A673 (cell line): ENCODE measurements at regions not wholly inside any gene's neighbourhood (a gene's known extent, or its start where the extent isn't known, plus 50 kb on each side); places are given as distances from the start of the nearest gene placed in this dataset.

ENCODE experiments used
- BruUV-seq: library from RNA; stranded (reverse); fragments of 400-500 nt; replicated peaks from 2 replicates; lab custom pipeline; 2021; lab: Mats Ljungman, UMichigan
- CTCF ChIA-PET: fragments of 300-600 bp; sonication (Branson Sonifier 250); formaldehyde crosslinking; loops from one replicate; lab custom pipeline; 2022; ENCODE audit warnings: antibody characterized with exemption; lab: Charles Lee
- POLR2A ChIA-PET: fragments of 300-600 bp; sonication (Branson Sonifier 250); formaldehyde crosslinking; loops from one replicate; lab custom pipeline; 2022; ENCODE audit warnings: antibody characterized with exemption; ENCODE audit not compliant: low non-redundant PET; lab: Charles Lee
- DNase-seq: peaks from one replicate; pipeline ENCODE4 v3.0.0-alpha.2; 2015; ENCODE audit warnings: low spot score
- H3K27ac ChIP-seq: fragments of 200-600 bp; sonication (generic); 2 replicates; pipeline ENCODE4 v1.5.1; 2016; ENCODE audit warnings: mixed run types, low read depth, mild to moderate bottlenecking, mixed read lengths, antibody characterized with exemption, low read length; ENCODE audit not compliant: poor library complexity, severe bottlenecking
- H3K27me3 ChIP-seq: fragments of 200-600 bp; sonication (generic); replicated peaks from 2 replicates; pipeline ENCODE4 v1.6.1; 2017; ENCODE audit warnings: mixed run types, low read depth, mild to moderate bottlenecking, mixed read lengths, antibody characterized with exemption, low read length; ENCODE audit not compliant: insufficient read depth, poor library complexity
- H3K36me3 ChIP-seq: fragments of 200-600 bp; sonication (generic); 2 replicates; pipeline ENCODE4 v1.6.1; 2016; ENCODE audit warnings: mixed run types, mild to moderate bottlenecking, mixed read lengths, antibody characterized with exemption, low read length; ENCODE audit not compliant: insufficient read depth, poor library complexity, severe bottlenecking
- H3K4me1 ChIP-seq: fragments of 200-600 bp; sonication (generic); 2 replicates; pipeline ENCODE4 v1.6.1; 2017; ENCODE audit warnings: mixed run types, mild to moderate bottlenecking, mixed read lengths, antibody characterized with exemption, low read length; ENCODE audit not compliant: insufficient read depth, poor library complexity, severe bottlenecking
- H3K4me3 ChIP-seq: fragments of 200-600 bp; sonication (generic); 2 replicates; pipeline ENCODE4 v1.5.1; 2016; ENCODE audit warnings: low read depth, mixed run types, mild to moderate bottlenecking, mixed read lengths, low read length; ENCODE audit not compliant: poor library complexity, severe bottlenecking
- H3K9me3 ChIP-seq: fragments of 200-600 bp; sonication (generic); 2 replicates; pipeline ENCODE4 v1.6.1; 2016; ENCODE audit warnings: mixed run types, low read depth, mild to moderate bottlenecking, mixed read lengths, antibody characterized with exemption, low read length; ENCODE audit not compliant: poor library complexity, severe bottlenecking
- EZH2 ChIP-seq: fragments of 200-600 bp; sonication (generic); IDR thresholded peaks from 2 replicates; pipeline ENCODE4 v1.6.1; 2017; ENCODE audit warnings: borderline replicate concordance, low read depth, mild to moderate bottlenecking, mixed read lengths, antibody characterized with exemption, low read length; ENCODE audit not compliant: poor library complexity, severe bottlenecking
- intact Hi-C: fragments of 100-400 bp; cut with micrococcal nuclease; formaldehyde crosslinking; loops from one replicate; pipeline ENCODE4 v1.10.0; 2022; ENCODE audit not compliant: unreplicated experiment
- TF ChIP-seq, protein P1 (sequence below): fragments of 300-800, 200-600 bp; sonication (generic); conservative IDR thresholded peaks from 2 replicates; pipeline ENCODE4 v1.5.1; 2017; ENCODE audit warnings: low read depth, mild to moderate bottlenecking, antibody characterized with exemption, low read length, moderate library complexity, mixed read lengths

DNA sequence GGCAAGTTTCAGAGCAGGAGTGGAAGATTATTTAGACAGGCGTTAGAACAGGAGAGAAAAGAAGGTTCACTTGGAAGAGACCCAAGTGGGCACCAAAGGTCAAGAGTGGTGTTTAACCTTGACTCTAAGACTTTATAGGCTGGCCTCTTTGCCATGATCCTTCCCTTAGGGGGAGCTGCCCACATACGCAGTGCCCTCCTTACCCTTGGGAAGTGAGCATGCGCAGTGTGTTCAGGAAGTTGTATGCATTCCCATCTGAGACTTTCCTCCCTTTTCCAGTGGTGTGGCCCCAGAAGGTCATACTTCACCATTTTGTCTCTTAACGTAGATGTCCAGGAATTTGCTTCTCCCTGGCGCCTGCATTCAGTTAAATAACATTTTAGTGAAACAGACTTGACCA lies 95.8 kb downstream of the CXCL12 start:
- no TSS peak for BruUV-seq
- no peaks in the 10 kb centered on the region for H3K27me3 ChIP-seq
- TF ChIP-seq EZH2, result no peak
- TF ChIP-seq, protein P1, sequence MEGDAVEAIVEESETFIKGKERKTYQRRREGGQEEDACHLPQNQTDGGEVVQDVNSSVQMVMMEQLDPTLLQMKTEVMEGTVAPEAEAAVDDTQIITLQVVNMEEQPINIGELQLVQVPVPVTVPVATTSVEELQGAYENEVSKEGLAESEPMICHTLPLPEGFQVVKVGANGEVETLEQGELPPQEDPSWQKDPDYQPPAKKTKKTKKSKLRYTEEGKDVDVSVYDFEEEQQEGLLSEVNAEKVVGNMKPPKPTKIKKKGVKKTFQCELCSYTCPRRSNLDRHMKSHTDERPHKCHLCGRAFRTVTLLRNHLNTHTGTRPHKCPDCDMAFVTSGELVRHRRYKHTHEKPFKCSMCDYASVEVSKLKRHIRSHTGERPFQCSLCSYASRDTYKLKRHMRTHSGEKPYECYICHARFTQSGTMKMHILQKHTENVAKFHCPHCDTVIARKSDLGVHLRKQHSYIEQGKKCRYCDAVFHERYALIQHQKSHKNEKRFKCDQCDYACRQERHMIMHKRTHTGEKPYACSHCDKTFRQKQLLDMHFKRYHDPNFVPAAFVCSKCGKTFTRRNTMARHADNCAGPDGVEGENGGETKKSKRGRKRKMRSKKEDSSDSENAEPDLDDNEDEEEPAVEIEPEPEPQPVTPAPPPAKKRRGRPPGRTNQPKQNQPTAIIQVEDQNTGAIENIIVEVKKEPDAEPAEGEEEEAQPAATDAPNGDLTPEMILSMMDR, result no peak
- no peak overlapping the region for H3K27ac ChIP-seq
- H3K4me1 ChIP-seq, result no peaks in the 10 kb centered on the region
- DNase-seq, result no peak
- CTCF ChIA-PET, result no interaction called here
- no peaks in the 10 kb centered on the region for H3K9me3 ChIP-seq
- intact Hi-C loops, result no loop called here
- POLR2A ChIA-PET, result no interaction called here
- H3K36me3 ChIP-seq, result no peaks in the 10 kb centered on the region
- H3K4me3 ChIP-seq, result no peak overlapping the region

DNA sequence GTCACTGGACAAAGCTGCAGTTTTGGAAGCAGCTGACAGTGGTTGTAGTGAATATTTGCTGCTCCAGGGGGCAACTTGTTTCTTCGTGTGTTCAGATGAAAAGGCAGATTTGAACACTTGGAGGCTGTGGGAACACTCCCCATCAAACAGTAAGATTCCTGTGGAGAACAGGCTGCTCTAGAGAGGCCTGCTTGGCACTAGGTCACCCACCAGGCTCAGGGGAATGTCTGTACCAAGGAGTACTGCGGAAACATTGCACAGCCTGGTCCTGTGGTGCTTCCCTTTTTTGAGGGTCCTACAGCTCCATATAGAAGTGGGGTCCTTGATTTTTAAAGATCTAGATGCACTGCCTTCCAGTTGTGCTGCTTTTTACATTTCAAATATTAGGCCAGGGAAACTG lies 97.5 kb downstream of the CXCL12 start:
- Histone ChIP-seq H3K36me3 (no peaks in the 10 kb centered on the region), H3K4me1 (no peaks in the 10 kb centered on the region), H3K27me3 (no peaks in the 10 kb centered on the region), H3K27ac (no peak overlapping the region), H3K9me3 (no peaks in the 10 kb centered on the region), H3K4me3 (no peak overlapping the region)
- TF ChIP-seq, protein P1, result no peak
- no peak for TF ChIP-seq EZH2
- no TSS peak for BruUV-seq
- DNase-seq, result no peak
- intact Hi-C loops, result no loop called here
- POLR2A ChIA-PET, result no interaction called here
- CTCF ChIA-PET, result no interaction called here

DNA sequence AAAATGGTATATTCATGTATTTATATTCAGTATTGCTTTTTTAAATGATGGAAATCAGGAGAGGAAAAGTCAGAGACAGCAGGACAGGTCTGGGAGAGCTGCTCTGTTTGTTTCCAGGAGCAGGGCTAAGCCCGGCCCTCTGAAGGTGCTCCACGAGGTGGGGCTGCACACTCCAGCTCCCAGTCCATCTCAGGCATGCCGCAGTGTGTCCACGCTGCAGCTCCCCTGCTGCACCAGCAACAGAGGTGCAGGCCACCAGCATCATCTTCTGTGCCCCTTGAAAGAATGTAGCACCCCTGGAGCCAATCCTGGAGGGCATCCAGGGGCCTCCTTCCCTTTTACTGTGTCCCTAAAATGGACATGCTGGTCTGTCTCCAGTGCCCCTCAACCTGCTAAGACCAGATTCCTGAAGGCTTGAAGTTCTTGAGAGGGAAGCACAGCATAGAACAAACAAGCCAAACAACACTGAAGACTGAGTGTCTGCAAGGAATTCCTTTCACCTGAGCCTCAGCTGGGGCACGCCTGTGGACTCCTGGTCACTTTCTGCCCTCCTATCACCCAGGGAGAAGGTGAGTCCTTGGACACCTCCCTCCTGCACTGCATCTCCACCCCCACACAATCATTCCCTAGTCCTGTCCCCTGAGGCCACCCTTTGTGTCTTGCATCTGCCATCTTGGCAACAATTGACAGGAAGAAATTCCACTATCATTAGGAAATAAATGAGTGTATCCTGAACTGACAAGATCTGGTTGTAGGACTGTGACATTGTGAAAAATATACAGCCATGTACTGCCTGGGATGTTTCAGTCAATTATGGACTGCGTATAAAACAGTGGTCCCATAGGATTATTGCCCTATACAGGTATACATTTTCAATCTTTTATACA lies 100.5 kb downstream of the CXCL12 start:
- Histone ChIP-seq H3K27ac (no peak overlapping the region), H3K4me3 (no peak overlapping the region), H3K9me3 (no peaks in the 10 kb centered on the region), H3K36me3 (no peaks in the 10 kb centered on the region), H3K27me3 (no peaks in the 10 kb centered on the region), H3K4me1 (no peaks in the 10 kb centered on the region)
- BruUV-seq, result no TSS peak
- TF ChIP-seq, protein P1, result no peak
- TF ChIP-seq EZH2, result no peak
- intact Hi-C loops, result no loop called here
- CTCF ChIA-PET, result no interaction called here
- POLR2A ChIA-PET, result no interaction called here
- DNase-seq, result no peak
